Keratinocyte (primary cell): ENCODE measurements at regions not wholly inside any gene's neighbourhood (a gene's known extent, or its start where the extent isn't known, plus 50 kb on each side); places are given as distances from the start of the nearest gene placed in this dataset.

Experiments used
- CTCF ChIP-seq, 3 experiments: IDR thresholded peaks in 1 of 3; conservative IDR thresholded peaks in 1 of 3; optimal IDR thresholded peaks in 1 of 3; 2 replicates in 2 of 3; 3 replicates in 1 of 3; pipeline versions ENCODE3 to v1.5.1; 2011; ENCODE audit warnings: low read length in 3 of 3, mild to moderate bottlenecking in 3 of 3, moderate library complexity in 2 of 3, control low read depth in 1 of 3, inconsistent platforms in 1 of 3; ENCODE audit not compliant: insufficient read depth in 2 of 3; ENCODE audit errors: extremely low read depth in 1 of 3
- EZH2 ChIP-seq: IDR thresholded peaks from one replicate; pipeline ENCODE4 v1.6.1; 2012; ENCODE audit warnings: inconsistent platforms, mild to moderate bottlenecking, low read length, moderate library complexity

- TF ChIP-seq CTCF (optimal IDR thresholded peaks at IDR 0.05 in 1 of 3, IDR thresholded peaks at IDR 0.05 in 1 of 3, conservative IDR thresholded peaks at IDR 0.05 in 1 of 3; ENCODE audit: extremely low read depth in 1 of 3, insufficient read depth in 2 of 3, low read length in 3 of 3) (no peak), EZH2 (no peak)
Observed at GRCh38 chr4:55749666-55750065, 69.9 kb upstream of the EXOC1L start.
